ENCODE measurements at regions not wholly inside any gene's neighbourhood (a gene's known extent, or its start where the extent isn't known, plus 50 kb on each side); places are given as distances from the start of the nearest gene placed in this dataset.

DNA sequence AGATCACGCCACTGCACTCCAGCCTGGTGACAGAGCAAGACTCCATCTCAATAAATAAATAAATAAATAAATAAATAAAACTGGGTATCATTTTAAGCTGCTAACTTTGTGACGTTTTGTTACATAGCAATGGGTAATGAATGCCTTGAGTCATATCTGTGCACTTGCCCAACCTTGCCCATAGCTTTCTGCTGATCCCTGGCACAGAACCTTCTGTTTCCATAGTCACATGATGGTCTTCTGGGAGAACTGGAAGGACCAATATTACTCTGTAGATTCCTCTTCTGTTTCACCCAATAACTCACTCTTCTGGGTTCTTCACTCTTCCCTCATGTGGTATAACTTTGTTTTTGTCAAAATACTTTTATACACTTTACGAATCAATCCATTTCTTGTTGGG, 140.8 kb downstream of the SCARB1 start:
- TF ChIP-seq CTCF (IDR thresholded peaks at IDR 0.05; ENCODE audit: insufficient read depth, low read depth, low read length) (no peak), EZH2 (IDR thresholded peaks at IDR 0.05; ENCODE audit: insufficient read depth, low read length) (no peak)
